Gastrocnemius medialis (tissue), 4 donors: ENCODE measurements at regions not wholly inside any gene's neighbourhood (a gene's known extent, or its start where the extent isn't known, plus 50 kb on each side); places are given as distances from the start of the nearest gene placed in this dataset.

Experiments used
- ATAC-seq, 2 donors: fragments of 150-250 bp; one replicate each; pipeline ENCODE4 v1.9.1; 2016
- DNase-seq, 2 donors: peaks; one replicate each; pipeline ENCODE4 v3.0.0-alpha.2; 2019
- H3K27ac ChIP-seq, 4 donors: fragments of 200-600 bp; sonication (generic); 1 replicate in 1 of 4; 2 replicates in 3 of 4; pipeline ENCODE4 v1.5.1; 2016 to 2018; ENCODE audit warnings: mild to moderate bottlenecking in 2 of 4, moderate library complexity in 1 of 4
- H3K27me3 ChIP-seq, 3 donors: fragments of 200-600 bp; sonication (generic) in 2 of 3; 1 replicate in 1 of 3; 2 replicates in 2 of 3; pipeline versions ENCODE4 v1.5.1 to v1.6.0; 2016 to 2019; ENCODE audit warnings: mild to moderate bottlenecking in 1 of 3, moderate library complexity in 1 of 3
- H3K36me3 ChIP-seq, 2 donors: fragments of 200-600 bp; sonication (generic) in 1 of 2; one replicate each; pipeline ENCODE4 v1.5.1; 2017 to 2018
- H3K4me1 ChIP-seq, 2 donors: fragments of 200-600 bp; sonication (generic) in 1 of 2; one replicate each; pipeline ENCODE4 v1.5.1; 2016 to 2017; ENCODE audit warnings: mild to moderate bottlenecking in 2 of 2
- H3K4me3 ChIP-seq, 4 donors: fragments of 200-600 bp; sonication (generic) in 3 of 4; 1 replicate in 1 of 4; 2 replicates in 3 of 4; pipeline ENCODE4 v1.5.1; 2016 to 2019; ENCODE audit warnings: mild to moderate bottlenecking in 2 of 4
- H3K9me3 ChIP-seq, 3 donors: fragments of 200-600 bp; sonication (generic) in 2 of 3; 1 replicate in 1 of 3; 2 replicates in 2 of 3; pipeline ENCODE4 v1.5.1; 2016 to 2019
- CTCF ChIP-seq, 5 experiments: fragments of 450-650 bp in 3 of 5; fragments of 200-600 bp in 2 of 5; sonication (generic) in 2 of 5; IDR thresholded peaks in 4 of 5; conservative IDR thresholded peaks in 1 of 5; 1 replicate in 4 of 5; 2 replicates in 1 of 5; pipeline ENCODE4 v1.5.1; 2016 to 2019; ENCODE audit warnings: antibody characterized with exemption in 5 of 5, mild to moderate bottlenecking in 3 of 5, moderate library complexity in 3 of 5
- POLR2A ChIP-seq, 2 donors: fragments of 450-650 bp; IDR thresholded peaks; one replicate each; pipeline ENCODE4 v1.6.1; 2017; ENCODE audit warnings: antibody characterized with exemption in 2 of 2, mild to moderate bottlenecking in 2 of 2, moderate library complexity in 2 of 2
- in situ Hi-C, 4 donors: fragments of 200-750 bp; cut with MboI; loops; one replicate each; pipeline versions ENCODE4 v1.15.0 to v1.8.0; 2017; ENCODE audit warnings: low sequenced_read_pairs in 4 of 4
- intact Hi-C: fragments of 100-400 bp; cut with DNase I; formaldehyde crosslinking; loops from one replicate; pipeline ENCODE4 v1.15.1; 2023; ENCODE audit warnings: low total_unique reads

GRCh38 chr2:183214680-183215079 is 90.4 kb downstream of the NUP35 start:
- no peaks in the 10 kb centered on the region for H3K9me3 ChIP-seq
- H3K27ac ChIP-seq, result no peak overlapping the region
- no peak overlapping the region for H3K4me3 ChIP-seq
- no peak for DNase-seq
- TF ChIP-seq POLR2A (IDR thresholded peaks at IDR 0.05) (no peak), CTCF (IDR thresholded peaks at IDR 0.05 in 4 of 5, conservative IDR thresholded peaks at IDR 0.05 in 1 of 5) (no peak)
- intact Hi-C loops (no loop called here), in situ Hi-C loops (no loop called here)
- no peak for ATAC-seq
- no peaks in the 10 kb centered on the region for H3K36me3 ChIP-seq
- no peaks in the 10 kb centered on the region for H3K27me3 ChIP-seq
- H3K4me1 ChIP-seq, result no peaks in the 10 kb centered on the region

- in situ Hi-C loops (no loop called here), intact Hi-C loops (no loop called here)
- Histone ChIP-seq H3K36me3 (no peaks in the 10 kb centered on the region), H3K27me3 (no peaks in the 10 kb centered on the region), H3K9me3 (no peaks in the 10 kb centered on the region), H3K4me1 (no peaks in the 10 kb centered on the region), H3K4me3 (no peak overlapping the region), H3K27ac (no peak overlapping the region)
- DNase-seq (no peak), ATAC-seq (no peak)
- TF ChIP-seq CTCF (IDR thresholded peaks at IDR 0.05 in 4 of 5, conservative IDR thresholded peaks at IDR 0.05 in 1 of 5), result no peak
Measured at GRCh38 chr2:183215917-183216316, 91.7 kb downstream of the NUP35 start.

- in situ Hi-C loops, result no loop called here
- no peaks in the 10 kb centered on the region for H3K36me3 ChIP-seq
- H3K27ac ChIP-seq, result no peak overlapping the region
- no peak for DNase-seq
- H3K4me1 ChIP-seq, result peaks cover 0 to 4% of the 10 kb centered on the region in 2 donors
- intact Hi-C loops, result no loop called here
- no peaks in the 10 kb centered on the region for H3K9me3 ChIP-seq
- ATAC-seq, result no peak
- TF ChIP-seq POLR2A (IDR thresholded peaks at IDR 0.05), result no peak
- no peak for TF ChIP-seq CTCF (IDR thresholded peaks at IDR 0.05 in 4 of 5, conservative IDR thresholded peaks at IDR 0.05 in 1 of 5)
- H3K4me3 ChIP-seq, result no peak overlapping the region
- H3K27me3 ChIP-seq, result no peaks in the 10 kb centered on the region
Measured at GRCh38 chr2:183219888-183220287, 95.6 kb downstream of the NUP35 start.

- in situ Hi-C loops (no loop called here), intact Hi-C loops (no loop called here)
- TF ChIP-seq CTCF (IDR thresholded peaks at IDR 0.05 in 4 of 5, conservative IDR thresholded peaks at IDR 0.05 in 1 of 5) (no peak), POLR2A (IDR thresholded peaks at IDR 0.05) (no peak)
- Histone ChIP-seq H3K27ac (no peak overlapping the region), H3K4me1 (peaks cover 21 to 24% of the 10 kb centered on the region in 2 donors), H3K4me3 (no peak overlapping the region), H3K9me3 (no peaks in the 10 kb centered on the region), H3K27me3 (no peaks in the 10 kb centered on the region), H3K36me3 (no peaks in the 10 kb centered on the region)
- no peak for ATAC-seq
- no peak for DNase-seq
Measured at GRCh38 chr2:183222751-183223150, 98.5 kb downstream of the NUP35 start.

GRCh38 chr2:183224948-183225347 is 100.7 kb downstream of the NUP35 start:
- TF ChIP-seq POLR2A (IDR thresholded peaks at IDR 0.05) (no peak), CTCF (IDR thresholded peaks at IDR 0.05 in 4 of 5, conservative IDR thresholded peaks at IDR 0.05 in 1 of 5) (no peak)
- H3K4me3 ChIP-seq, result no peak overlapping the region
- intact Hi-C loops, result no loop called here
- no peak overlapping the region for H3K27ac ChIP-seq
- H3K9me3 ChIP-seq, result no peaks in the 10 kb centered on the region
- no peaks in the 10 kb centered on the region for H3K36me3 ChIP-seq
- peaks cover 21 to 27% of the 10 kb centered on the region in 2 donors for H3K4me1 ChIP-seq
- DNase-seq, result no peak
- H3K27me3 ChIP-seq, result no peaks in the 10 kb centered on the region
- no peak for ATAC-seq
- in situ Hi-C loops, result no loop called here
